Astrocyte (in vitro differentiated cells and primary cell): ENCODE measurements at regions not wholly inside any gene's neighbourhood (a gene's known extent, or its start where the extent isn't known, plus 50 kb on each side); places are given as distances from the start of the nearest gene placed in this dataset.

Experiments
- DNase-seq: peaks from one replicate; pipeline ENCODE4 v3.0.0-alpha.2; 2010; ENCODE audit warnings: low read depth
- FAIRE-seq: peaks from 2 replicates; lab custom pipeline; 2011; peaks lifted over from hg19 to GRCh38; lab: Jason Lieb, UNC
- H2AFZ ChIP-seq: 2 replicates; pipeline ENCODE4 v1.6.0; 2012; ENCODE audit warnings: low read depth, low read length, inconsistent platforms
- H3K27ac ChIP-seq: 2 replicates; pipeline ENCODE4 v1.5.1; 2011; ENCODE audit warnings: low read depth, low read length, inconsistent platforms
- H3K27me3 ChIP-seq: 2 replicates; pipeline ENCODE4 v1.6.0; 2011; ENCODE audit warnings: low read length, inconsistent platforms; ENCODE audit not compliant: insufficient read depth
- H3K36me3 ChIP-seq: 2 replicates; pipeline ENCODE4 v1.5.1; 2011; ENCODE audit warnings: low read length, inconsistent platforms; ENCODE audit not compliant: insufficient read depth
- H3K4me1 ChIP-seq: 2 replicates; pipeline ENCODE4 v1.5.1; 2011; ENCODE audit warnings: low read length, inconsistent platforms; ENCODE audit not compliant: insufficient read depth
- H3K4me2 ChIP-seq: 2 replicates; pipeline ENCODE4 v1.6.0; 2012; ENCODE audit warnings: low read length, inconsistent platforms
- H3K4me3 ChIP-seq: 2 replicates; pipeline ENCODE4 v1.5.1; 2011; ENCODE audit warnings: low read depth, mild to moderate bottlenecking, low read length, inconsistent platforms; ENCODE audit not compliant: insufficient read depth
- H3K79me2 ChIP-seq: 2 replicates; pipeline ENCODE4 v1.6.0; 2012; ENCODE audit warnings: mild to moderate bottlenecking, low read length, inconsistent platforms; ENCODE audit not compliant: insufficient read depth
- H3K9ac ChIP-seq: 2 replicates; pipeline ENCODE4 v1.6.0; 2012; ENCODE audit warnings: mild to moderate bottlenecking, low read length, inconsistent platforms
- H3K9me3 ChIP-seq: 2 replicates; pipeline ENCODE4 v1.5.1; 2012; ENCODE audit warnings: low read depth, mild to moderate bottlenecking, low read length, inconsistent platforms; ENCODE audit not compliant: insufficient read depth
- H4K20me1 ChIP-seq: 2 replicates; pipeline ENCODE4 v1.6.0; 2012; ENCODE audit warnings: low read length, inconsistent platforms; ENCODE audit not compliant: insufficient read depth
- H3K27ac Mint-ChIP-seq: one replicate; pipeline ENCODE4 v1.8.0; 2021; ENCODE audit warnings: mild to moderate bottlenecking, mixed read lengths; ENCODE audit not compliant: unreplicated experiment
- H3K27me3 Mint-ChIP-seq: one replicate; pipeline ENCODE4 v1.8.0; 2021; ENCODE audit warnings: low read depth, mixed read lengths; ENCODE audit not compliant: unreplicated experiment
- H3K36me3 Mint-ChIP-seq: one replicate; pipeline ENCODE4 v1.8.0; 2021; ENCODE audit warnings: low read depth, mixed read lengths; ENCODE audit not compliant: unreplicated experiment
- H3K4me1 Mint-ChIP-seq: one replicate; pipeline ENCODE4 v1.8.0; 2021; ENCODE audit warnings: low read depth, mixed read lengths; ENCODE audit not compliant: unreplicated experiment
- H3K4me3 Mint-ChIP-seq: one replicate; pipeline ENCODE4 v1.8.0; 2021; ENCODE audit warnings: mild to moderate bottlenecking, moderate library complexity, mixed read lengths; ENCODE audit not compliant: unreplicated experiment
- H3K9me3 Mint-ChIP-seq: one replicate; pipeline ENCODE4 v1.8.0; 2021; ENCODE audit warnings: mild to moderate bottlenecking, mixed read lengths; ENCODE audit not compliant: unreplicated experiment
- CTCF ChIP-seq: IDR thresholded peaks from 2 replicates; pipeline ENCODE4 v1.5.1; 2011; ENCODE audit warnings: low read depth, mild to moderate bottlenecking, inconsistent platforms, low read length, moderate library complexity; ENCODE audit not compliant: insufficient read depth
- EZH2 ChIP-seq: IDR thresholded peaks from 2 replicates; pipeline ENCODE4 v1.6.1; 2012; ENCODE audit warnings: mild to moderate bottlenecking, low read length, inconsistent platforms; ENCODE audit not compliant: insufficient read depth

GRCh38 chr21:34216718-34217032 is 143.3 kb downstream of the MRPS6 start:
- Histone ChIP-seq H3K36me3 (no peaks in the 10 kb centered on the region), H3K9ac (no peak overlapping the region), H3K4me3 (no peak overlapping the region), H3K4me1 (no peaks in the 10 kb centered on the region), H3K27me3 (no peaks in the 10 kb centered on the region), H3K27ac (no peak overlapping the region), H3K79me2 (no peaks in the 10 kb centered on the region), H4K20me1 (no peaks in the 10 kb centered on the region), H3K9me3 (peaks cover 2% of the 10 kb centered on the region), H2AFZ (no peak overlapping the region), H3K4me2 (no peak overlapping the region)
- H3K27me3 Mint-ChIP-seq = no peaks in the 10 kb centered on the region
- H3K9me3 Mint-ChIP-seq = peaks cover 4% of the 10 kb centered on the region
- no peak overlapping the region for H3K4me3 Mint-ChIP-seq
- no peak for DNase-seq
- no peak for FAIRE-seq
- TF ChIP-seq CTCF = no peak
- no peak for TF ChIP-seq EZH2
- no peak overlapping the region for H3K27ac Mint-ChIP-seq
- peaks cover 3% of the 10 kb centered on the region for H3K36me3 Mint-ChIP-seq
- peaks cover 10% of the 10 kb centered on the region for H3K4me1 Mint-ChIP-seq

GRCh38 chr21:34217263-34217662 is 143.9 kb downstream of the MRPS6 start:
- Histone ChIP-seq H3K27me3 (no peaks in the 10 kb centered on the region), H4K20me1 (no peaks in the 10 kb centered on the region), H3K4me1 (no peaks in the 10 kb centered on the region), H3K4me3 (no peak overlapping the region), H3K9ac (no peak overlapping the region), H2AFZ (no peak overlapping the region), H3K9me3 (peaks cover 2% of the 10 kb centered on the region), H3K4me2 (no peak overlapping the region), H3K27ac (no peak overlapping the region), H3K36me3 (no peaks in the 10 kb centered on the region), H3K79me2 (no peaks in the 10 kb centered on the region)
- Mint-ChIP-seq H3K4me3 (no peak overlapping the region), H3K27me3 (no peaks in the 10 kb centered on the region), H3K4me1 (peaks cover 10% of the 10 kb centered on the region), H3K27ac (no peak overlapping the region), H3K36me3 (peaks cover 4% of the 10 kb centered on the region), H3K9me3 (peaks cover 4% of the 10 kb centered on the region)
- TF ChIP-seq EZH2 (no peak), CTCF (no peak)
- DNase-seq = no peak
- FAIRE-seq = no peak

- H3K4me2 ChIP-seq = no peak overlapping the region
- Mint-ChIP-seq H3K27me3 (no peaks in the 10 kb centered on the region), H3K4me1 (peaks cover 10% of the 10 kb centered on the region), H3K4me3 (no peak overlapping the region), H3K9me3 (peaks cover 2% of the 10 kb centered on the region), H3K36me3 (peaks cover 4% of the 10 kb centered on the region), H3K27ac (no peak overlapping the region)
- H3K27ac ChIP-seq = no peak overlapping the region
- TF ChIP-seq EZH2 (no peak), CTCF (no peak)
- H3K4me1 ChIP-seq = no peaks in the 10 kb centered on the region
- no peak overlapping the region for H3K4me3 ChIP-seq
- no peaks in the 10 kb centered on the region for H3K36me3 ChIP-seq
- no peaks in the 10 kb centered on the region for H3K27me3 ChIP-seq
- H4K20me1 ChIP-seq = no peaks in the 10 kb centered on the region
- H2AFZ ChIP-seq = no peak overlapping the region
- H3K79me2 ChIP-seq = no peaks in the 10 kb centered on the region
- FAIRE-seq = no peak
- no peak overlapping the region for H3K9ac ChIP-seq
- DNase-seq = peak; percentile 10
- no peaks in the 10 kb centered on the region for H3K9me3 ChIP-seq
Measured at GRCh38 chr21:34219334-34220060, 144.3 kb upstream of the KCNE2 start.
